Dermis blood vessel endothelial cell (primary cell): ENCODE measurements at regions not wholly inside any gene's neighbourhood (a gene's known extent, or its start where the extent isn't known, plus 50 kb on each side); places are given as distances from the start of the nearest gene placed in this dataset.
"Not testable (repeated sequence)": the region's sequence is repeated elsewhere in the genome, so short reads cannot be mapped to it uniquely, and the experiment has no call there.

ENCODE experiments used
- DNase-seq: peaks from one replicate; pipeline ENCODE4 v3.0.0; 2010

GRCh38 chr4:29047341-29048041 is 1672.7 kb upstream of the PCDH7 start:
- DNase-seq, result no peak

GRCh38 chr4:29051381-29051965 is 1668.7 kb upstream of the PCDH7 start:
- no peak for DNase-seq

- DNase-seq, result no peak
Observed at GRCh38 chr4:29052266-29052665, 1667.9 kb upstream of the PCDH7 start.

- no peak for DNase-seq
Observed at GRCh38 chr4:29058531-29058930, 1661.6 kb upstream of the PCDH7 start.

GRCh38 chr4:29066861-29067260 is 1653.3 kb upstream of the PCDH7 start:
- DNase-seq, result no peak

GRCh38 chr4:29073571-29073970 is 1646.6 kb upstream of the PCDH7 start:
- DNase-seq, result no peak

- no peak for DNase-seq
Observed at GRCh38 chr4:29075366-29075765, 1644.8 kb upstream of the PCDH7 start.

GRCh38 chr4:29079260-29079659 is 1640.9 kb upstream of the PCDH7 start:
- DNase-seq, result no peak

GRCh38 chr4:29081234-29081955 is 1638.8 kb upstream of the PCDH7 start:
- DNase-seq, result peak; percentile 62

- no peak for DNase-seq
Observed at GRCh38 chr4:29082684-29083083, 1637.5 kb upstream of the PCDH7 start.

GRCh38 chr4:29085748-29086147 is 1634.4 kb upstream of the PCDH7 start:
- no peak for DNase-seq

- no peak for DNase-seq
Observed at GRCh38 chr4:29104694-29105093, 1615.5 kb upstream of the PCDH7 start.

- DNase-seq, result no peak
Observed at GRCh38 chr4:29113960-29114359, 1606.2 kb upstream of the PCDH7 start.

- not testable (repeated sequence) for DNase-seq
Observed at GRCh38 chr4:29117231-29117722, 1602.9 kb upstream of the PCDH7 start.

GRCh38 chr4:29121586-29121985 is 1598.6 kb upstream of the PCDH7 start:
- DNase-seq, result no peak

- no peak for DNase-seq
Observed at GRCh38 chr4:29128810-29129209, 1591.4 kb upstream of the PCDH7 start.

- no peak for DNase-seq
Observed at GRCh38 chr4:29131304-29131703, 1588.9 kb upstream of the PCDH7 start.

- no peak for DNase-seq
Observed at GRCh38 chr4:29142708-29143107, 1577.5 kb upstream of the PCDH7 start.

- no peak for DNase-seq
Observed at GRCh38 chr4:29151584-29151983, 1568.6 kb upstream of the PCDH7 start.

GRCh38 chr4:29153642-29154041 is 1566.5 kb upstream of the PCDH7 start:
- peak; percentile 92 for DNase-seq

- no peak for DNase-seq
Observed at GRCh38 chr4:29175291-29175690, 1544.9 kb upstream of the PCDH7 start.

GRCh38 chr4:29199025-29199424 is 1521.1 kb upstream of the PCDH7 start:
- no peak for DNase-seq

GRCh38 chr4:29199485-29199884 is 1520.7 kb upstream of the PCDH7 start:
- no peak for DNase-seq

- DNase-seq, result no peak
Observed at GRCh38 chr4:29213020-29213419, 1507.1 kb upstream of the PCDH7 start.
